DOHH2 (cell line): ENCODE measurements at regions not wholly inside any gene's neighbourhood (a gene's known extent, or its start where the extent isn't known, plus 50 kb on each side); places are given as distances from the start of the nearest gene placed in this dataset.

Experiments
- H3F3A ChIP-seq: fragments of 200-600 bp; sonication (generic), shearing (Covaris generic); 2 replicates; pipeline ENCODE4 v1.6.0; 2016; ENCODE audit warnings: antibody characterized with exemption, mild to moderate bottlenecking; ENCODE audit not compliant: control insufficient read depth, insufficient read depth
- H3K27ac ChIP-seq: fragments of 200-600 bp; sonication (generic); 2 replicates; pipeline ENCODE4 v1.5.1; 2014; ENCODE audit warnings: low read depth, mild to moderate bottlenecking, low read length, moderate library complexity
- H3K27me3 ChIP-seq: fragments of 200-600 bp; sonication (generic); 2 replicates; pipeline ENCODE4 v1.6.1; 2014; ENCODE audit warnings: mild to moderate bottlenecking, low read length, mixed read lengths; ENCODE audit not compliant: control insufficient read depth
- H3K36me3 ChIP-seq: fragments of 200-600 bp; sonication (generic); 2 replicates; pipeline ENCODE4 v1.6.1; 2014; ENCODE audit warnings: mild to moderate bottlenecking, low read length, moderate library complexity, mixed read lengths; ENCODE audit not compliant: control insufficient read depth
- H3K4me1 ChIP-seq: fragments of 200-600 bp; sonication (generic); 2 replicates; pipeline ENCODE4 v1.6.1; 2014; ENCODE audit warnings: mild to moderate bottlenecking, low read length, mixed read lengths; ENCODE audit not compliant: control insufficient read depth
- H3K4me2 ChIP-seq: fragments of 200-600 bp; sonication (generic); 2 replicates; pipeline ENCODE4 v1.6.0; 2014; ENCODE audit warnings: mild to moderate bottlenecking, low read length, moderate library complexity
- H3K4me3 ChIP-seq: fragments of 200-600 bp; sonication (generic); 2 replicates; pipeline ENCODE4 v1.5.1; 2014; ENCODE audit warnings: mild to moderate bottlenecking, low read length, mixed read lengths
- H3K79me2 ChIP-seq: fragments of 200-600 bp; sonication (generic); 2 replicates; pipeline ENCODE4 v1.6.1; 2014; ENCODE audit warnings: mild to moderate bottlenecking, low read length, mixed read lengths; ENCODE audit not compliant: control insufficient read depth
- H3K9me2 ChIP-seq: fragments of 200-600 bp; sonication (generic); replicated peaks from 2 replicates; pipeline ENCODE4 v1.6.1; 2014; ENCODE audit warnings: mild to moderate bottlenecking, low read length, mixed read lengths; ENCODE audit not compliant: control insufficient read depth
- H3K9me3 ChIP-seq: fragments of 200-600 bp; sonication (generic); 2 replicates; pipeline ENCODE4 v1.6.1; 2014; ENCODE audit warnings: antibody characterized with exemption, low read length, mixed read lengths; ENCODE audit not compliant: control insufficient read depth, insufficient read depth
- H4K20me1 ChIP-seq: fragments of 200-600 bp; sonication (generic); 2 replicates; pipeline ENCODE4 v1.6.0; 2014; ENCODE audit warnings: low read depth, mild to moderate bottlenecking, antibody characterized with exemption, low read length, moderate library complexity; ENCODE audit not compliant: control insufficient read depth, insufficient read depth
- EZH2phosphoT487 ChIP-seq: fragments of 200-600 bp; sonication (generic); IDR thresholded peaks from 2 replicates; pipeline ENCODE4 v1.6.1; 2017; ENCODE audit warnings: borderline replicate concordance, mild to moderate bottlenecking, antibody characterized with exemption, low read length, moderate library complexity, mixed read lengths
- TF ChIP-seq, protein P1 (sequence below): fragments of 200-600 bp; sonication (generic); IDR thresholded peaks from one replicate; pipeline ENCODE4 v1.5.1; 2014; ENCODE audit warnings: antibody characterized with exemption, mild to moderate bottlenecking, low read depth, low read length; ENCODE audit not compliant: poor library complexity, severe bottlenecking

DNA sequence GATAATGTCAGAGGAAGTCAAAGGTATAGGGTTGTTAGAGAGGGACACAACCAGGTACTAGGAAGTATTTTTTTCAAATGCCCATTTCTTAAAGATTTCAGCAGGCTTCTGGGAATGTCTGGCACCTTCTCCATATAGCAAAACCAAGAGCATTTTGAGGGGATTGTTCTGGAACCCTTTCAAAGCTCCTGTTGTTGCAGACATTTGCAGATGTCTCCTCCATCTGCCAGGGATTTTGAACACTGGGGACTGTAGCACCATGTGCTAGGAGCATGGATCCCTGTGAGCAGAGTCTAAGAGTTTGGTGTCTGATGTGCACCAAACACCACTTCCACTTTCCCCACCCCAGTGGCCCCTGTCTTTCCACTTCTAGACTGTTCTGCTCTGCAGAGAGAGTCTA, 206.0 kb upstream of the KBTBD8 start:
- Histone ChIP-seq H3K4me2 (no peak overlapping the region), H3K27ac (no peak overlapping the region), H3K4me1 (no peaks in the 10 kb centered on the region), H3K27me3 (no peaks in the 10 kb centered on the region), H3F3A (no peaks in the 10 kb centered on the region), H3K9me3 (no peaks in the 10 kb centered on the region; the same call in 1 of the 2 replicates), H3K9me2 (no peaks in the 10 kb centered on the region), H4K20me1 (no peaks in the 10 kb centered on the region), H3K36me3 (no peaks in the 10 kb centered on the region), H3K79me2 (no peaks in the 10 kb centered on the region), H3K4me3 (no peak overlapping the region)
- TF ChIP-seq, protein P1, sequence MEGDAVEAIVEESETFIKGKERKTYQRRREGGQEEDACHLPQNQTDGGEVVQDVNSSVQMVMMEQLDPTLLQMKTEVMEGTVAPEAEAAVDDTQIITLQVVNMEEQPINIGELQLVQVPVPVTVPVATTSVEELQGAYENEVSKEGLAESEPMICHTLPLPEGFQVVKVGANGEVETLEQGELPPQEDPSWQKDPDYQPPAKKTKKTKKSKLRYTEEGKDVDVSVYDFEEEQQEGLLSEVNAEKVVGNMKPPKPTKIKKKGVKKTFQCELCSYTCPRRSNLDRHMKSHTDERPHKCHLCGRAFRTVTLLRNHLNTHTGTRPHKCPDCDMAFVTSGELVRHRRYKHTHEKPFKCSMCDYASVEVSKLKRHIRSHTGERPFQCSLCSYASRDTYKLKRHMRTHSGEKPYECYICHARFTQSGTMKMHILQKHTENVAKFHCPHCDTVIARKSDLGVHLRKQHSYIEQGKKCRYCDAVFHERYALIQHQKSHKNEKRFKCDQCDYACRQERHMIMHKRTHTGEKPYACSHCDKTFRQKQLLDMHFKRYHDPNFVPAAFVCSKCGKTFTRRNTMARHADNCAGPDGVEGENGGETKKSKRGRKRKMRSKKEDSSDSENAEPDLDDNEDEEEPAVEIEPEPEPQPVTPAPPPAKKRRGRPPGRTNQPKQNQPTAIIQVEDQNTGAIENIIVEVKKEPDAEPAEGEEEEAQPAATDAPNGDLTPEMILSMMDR = no peak
- TF ChIP-seq EZH2phosphoT487 = no peak

GRCh38 chr3:66795365-66795764, 202.7 kb upstream of the KBTBD8 start:
- no peak for TF ChIP-seq EZH2phosphoT487
- TF ChIP-seq, protein P1 = no peak
- no peak overlapping the region for H3K4me2 ChIP-seq

DNA sequence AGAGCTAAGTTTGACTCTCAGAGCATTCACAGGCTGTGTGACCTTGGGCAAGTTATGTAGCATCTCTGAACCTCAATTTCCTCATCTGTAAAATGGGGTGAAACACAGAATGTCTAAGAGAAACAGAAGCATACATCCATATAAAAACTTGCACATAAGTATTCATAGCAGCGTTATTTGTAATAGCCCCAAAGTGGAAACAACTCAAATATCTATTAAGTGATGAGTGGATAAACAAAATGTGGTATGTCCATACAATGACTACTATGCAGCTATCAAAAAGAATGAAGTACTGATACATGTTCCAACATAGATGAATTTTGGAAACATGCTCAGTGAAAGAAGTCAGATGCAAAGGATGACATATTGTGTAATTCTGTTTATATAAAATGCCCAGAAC, 201.8 kb upstream of the KBTBD8 start:
- Histone ChIP-seq H3K4me1 (no peaks in the 10 kb centered on the region), H3K27ac (no peak overlapping the region), H3K79me2 (no peaks in the 10 kb centered on the region), H3K4me3 (no peak overlapping the region), H3K36me3 (no peaks in the 10 kb centered on the region), H3K9me3 (no peaks in the 10 kb centered on the region; the same call in 1 of the 2 replicates), H3K27me3 (peaks cover 3% of the 10 kb centered on the region; the same call in 1 of the 2 replicates), H3F3A (no peaks in the 10 kb centered on the region), H4K20me1 (no peaks in the 10 kb centered on the region), H3K9me2 (no peaks in the 10 kb centered on the region), H3K4me2 (no peak overlapping the region)
- TF ChIP-seq, protein P1 = no peak
- no peak for TF ChIP-seq EZH2phosphoT487

More at GRCh38 chr3:66795365-66795764, 202.7 kb upstream of the KBTBD8 start:
- Histone ChIP-seq H3K27me3 (peaks cover 3% of the 10 kb centered on the region; the same call in 1 of the 2 replicates), H3F3A (no peaks in the 10 kb centered on the region), H3K36me3 (no peaks in the 10 kb centered on the region), H3K4me1 (no peaks in the 10 kb centered on the region), H3K27ac (no peak overlapping the region), H3K9me3 (no peaks in the 10 kb centered on the region; the same call in 1 of the 2 replicates), H4K20me1 (no peaks in the 10 kb centered on the region), H3K79me2 (no peaks in the 10 kb centered on the region), H3K9me2 (no peaks in the 10 kb centered on the region), H3K4me3 (no peak overlapping the region)
